Uterus (tissue), 2 donors: ENCODE measurements at regions not wholly inside any gene's neighbourhood (a gene's known extent, or its start where the extent isn't known, plus 50 kb on each side); places are given as distances from the start of the nearest gene placed in this dataset.

ENCODE experiments used
- CTCF ChIP-seq, 4 experiments: fragments of 200-600 bp in 2 of 4; fragments of 450-650 bp in 2 of 4; sonication (generic) in 2 of 4; IDR thresholded peaks; one replicate each; pipeline ENCODE4 v1.5.1; 2016 to 2019; ENCODE audit warnings: antibody characterized with exemption in 4 of 4, mild to moderate bottlenecking in 2 of 4, moderate library complexity in 1 of 4
- POLR2A ChIP-seq, 2 donors: fragments of 450-650 bp; IDR thresholded peaks; one replicate each; pipeline ENCODE4 v1.6.1; 2016; ENCODE audit warnings: antibody characterized with exemption in 2 of 2, mild to moderate bottlenecking in 1 of 2, moderate library complexity in 1 of 2

DNA sequence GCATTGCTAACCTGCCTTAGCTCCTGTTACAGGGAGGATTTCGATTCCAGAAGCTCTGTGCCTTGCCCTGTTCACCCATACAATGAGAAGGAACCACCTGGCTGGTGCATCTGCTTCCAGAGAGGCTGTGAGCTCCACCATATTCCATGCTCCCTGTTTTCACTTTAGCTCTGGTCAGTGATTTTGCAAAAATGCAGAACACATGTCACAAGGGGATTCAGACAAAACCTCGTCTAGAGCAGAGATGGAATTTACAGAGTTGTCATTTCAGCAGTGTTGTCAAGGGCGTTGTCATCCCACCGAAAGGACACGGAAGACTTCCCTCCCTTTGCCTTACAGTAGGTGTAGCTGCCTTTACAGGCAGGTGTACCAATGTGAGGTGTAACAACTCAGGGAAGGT is 223.0 kb upstream of the ARID1B start:
- no peak for TF ChIP-seq CTCF (IDR thresholded peaks at IDR 0.05)
- TF ChIP-seq POLR2A (IDR thresholded peaks at IDR 0.05), result no peak
